Keratinocyte (primary cell): ENCODE measurements at regions not wholly inside any gene's neighbourhood (a gene's known extent, or its start where the extent isn't known, plus 50 kb on each side); places are given as distances from the start of the nearest gene placed in this dataset.
A peak's percentile ranks its signal among the peaks of the same experiment; 100 is the strongest.

Source experiments
- DNase-seq: peaks from one replicate; pipeline ENCODE4 v3.0.0-alpha.2; 2011; ENCODE audit warnings: low read depth, missing footprints, low spot score
- FAIRE-seq: peaks from 2 replicates; lab custom pipeline; 2011; peaks lifted over from hg19 to GRCh38; lab: Jason Lieb, UNC
- H2AFZ ChIP-seq: 2 replicates; pipeline ENCODE4 v1.6.0; 2012; ENCODE audit warnings: low read length, control low read depth, inconsistent platforms; ENCODE audit not compliant: control insufficient read depth
- H3K27ac ChIP-seq: 2 replicates; pipeline ENCODE4 v1.5.1; 2011; ENCODE audit warnings: low read length; ENCODE audit not compliant: control insufficient read depth, insufficient read depth
- H3K27me3 ChIP-seq: 3 replicates; pipeline ENCODE4 v1.6.0; 2011; ENCODE audit warnings: low read length; ENCODE audit not compliant: control insufficient read depth, insufficient read depth; ENCODE audit errors: extremely low read depth
- H3K36me3 ChIP-seq, 2 experiments: 2 replicates in 1 of 2; 3 replicates in 1 of 2; pipeline ENCODE4 v1.5.1; 2011; ENCODE audit warnings: low read length in 2 of 2, mild to moderate bottlenecking in 1 of 2; ENCODE audit not compliant: control insufficient read depth in 2 of 2, insufficient read depth in 2 of 2; ENCODE audit errors: extremely low read depth in 1 of 2
- H3K4me1 ChIP-seq: 3 replicates; pipeline ENCODE4 v1.5.1; 2011; ENCODE audit warnings: low read length; ENCODE audit not compliant: control insufficient read depth, insufficient read depth; ENCODE audit errors: extremely low read depth
- H3K4me2 ChIP-seq: 3 replicates; pipeline ENCODE4 v1.6.0; 2011; ENCODE audit warnings: low read depth, low read length; ENCODE audit not compliant: control insufficient read depth, insufficient read depth; ENCODE audit errors: extremely low read depth
- H3K4me3 ChIP-seq, 3 experiments: fragments of 200-600 bp in 1 of 3; sonication (generic) in 1 of 3; 2 replicates in 2 of 3; 3 replicates in 1 of 3; pipeline ENCODE4 v1.5.1; 2011 to 2016; ENCODE audit warnings: low read length in 3 of 3, mild to moderate bottlenecking in 3 of 3, control low read depth in 2 of 3, inconsistent platforms in 1 of 3, low read depth in 1 of 3, mixed read lengths in 1 of 3, mixed run types in 1 of 3, moderate library complexity in 1 of 3; ENCODE audit not compliant: control insufficient read depth in 2 of 3, insufficient read depth in 2 of 3; ENCODE audit errors: extremely low read depth in 1 of 3
- H3K79me2 ChIP-seq: 2 replicates; pipeline ENCODE4 v1.6.0; 2012; ENCODE audit warnings: low read length; ENCODE audit not compliant: control insufficient read depth, insufficient read depth
- H3K9ac ChIP-seq: 3 replicates; pipeline ENCODE4 v1.6.0; 2011; ENCODE audit warnings: low read length; ENCODE audit not compliant: control insufficient read depth, insufficient read depth; ENCODE audit errors: extremely low read depth
- H3K9me1 ChIP-seq: 3 replicates; pipeline ENCODE4 v1.6.0; 2011; ENCODE audit warnings: low read length; ENCODE audit not compliant: control insufficient read depth, insufficient read depth; ENCODE audit errors: extremely low read depth
- H3K9me3 ChIP-seq: 2 replicates; pipeline ENCODE4 v1.5.1; 2012; ENCODE audit warnings: low read depth, low read length; ENCODE audit not compliant: control insufficient read depth
- H4K20me1 ChIP-seq: 3 replicates; pipeline ENCODE4 v1.6.0; 2011; ENCODE audit warnings: low read length; ENCODE audit not compliant: control insufficient read depth, insufficient read depth; ENCODE audit errors: extremely low read depth
- EZH2 ChIP-seq: IDR thresholded peaks from one replicate; pipeline ENCODE4 v1.6.1; 2012; ENCODE audit warnings: inconsistent platforms, mild to moderate bottlenecking, low read length, moderate library complexity
- dilution Hi-C: fragments of 300-500 bp; cut with MboI; formaldehyde crosslinking; loops from one replicate; pipeline ENCODE4 v1.7.0; 2020; ENCODE audit warnings: low sequenced_read_pairs; ENCODE audit not compliant: extremely low pct_ligation_motif_present
- TF ChIP-seq, protein P1 (sequence below), 3 experiments: IDR thresholded peaks in 1 of 3; conservative IDR thresholded peaks in 1 of 3; optimal IDR thresholded peaks in 1 of 3; 2 replicates in 2 of 3; 3 replicates in 1 of 3; pipeline versions ENCODE3 to v1.5.1; 2011; ENCODE audit warnings: low read length in 3 of 3, mild to moderate bottlenecking in 3 of 3, moderate library complexity in 2 of 3, control low read depth in 1 of 3, inconsistent platforms in 1 of 3; ENCODE audit not compliant: insufficient read depth in 2 of 3; ENCODE audit errors: extremely low read depth in 1 of 3

DNA sequence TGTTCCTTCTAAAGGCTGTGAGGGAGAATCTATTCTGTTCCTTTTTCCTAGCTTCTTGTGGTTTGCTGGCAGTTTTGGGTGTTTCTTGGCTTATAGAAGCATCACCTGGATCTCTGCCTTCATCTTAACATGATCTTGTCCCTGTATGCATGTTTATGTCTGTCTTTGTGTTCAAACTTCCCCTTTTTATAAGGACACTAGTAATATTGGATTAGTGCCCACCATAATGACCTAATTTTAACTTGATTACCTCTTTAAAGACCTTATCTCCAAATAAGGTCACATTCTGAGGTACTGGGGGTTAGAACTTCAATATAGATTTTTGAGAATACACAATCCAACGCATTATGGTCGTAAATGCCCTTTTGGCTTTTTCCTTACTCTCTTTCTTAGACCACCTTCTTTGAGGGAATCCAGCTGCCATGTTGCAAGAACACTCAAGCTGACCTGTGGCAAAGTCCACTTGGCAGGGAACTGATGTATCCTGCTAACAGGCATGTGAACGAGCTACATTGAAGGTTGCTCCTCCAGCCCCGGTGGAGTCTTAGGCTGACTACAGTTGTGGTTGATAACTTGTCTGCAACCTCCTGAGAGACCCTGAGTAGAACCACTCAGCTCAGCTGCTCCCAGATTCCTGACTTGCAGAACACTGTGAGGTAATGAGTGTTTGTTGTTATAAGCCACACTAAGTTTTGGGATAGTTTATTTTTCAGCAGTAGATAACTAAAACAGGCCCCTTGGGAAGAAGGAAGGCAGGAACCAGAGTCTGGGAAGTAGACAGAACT lies 127.1 kb upstream of the OR9Q1 start:
- no peak for DNase-seq
- H2AFZ ChIP-seq, result no peak overlapping the region
- dilution Hi-C loops, result no loop called here
- H3K9me1 ChIP-seq, result no peaks in the 10 kb centered on the region
- H4K20me1 ChIP-seq, result no peaks in the 10 kb centered on the region
- no peak for TF ChIP-seq EZH2
- TF ChIP-seq, protein P1, sequence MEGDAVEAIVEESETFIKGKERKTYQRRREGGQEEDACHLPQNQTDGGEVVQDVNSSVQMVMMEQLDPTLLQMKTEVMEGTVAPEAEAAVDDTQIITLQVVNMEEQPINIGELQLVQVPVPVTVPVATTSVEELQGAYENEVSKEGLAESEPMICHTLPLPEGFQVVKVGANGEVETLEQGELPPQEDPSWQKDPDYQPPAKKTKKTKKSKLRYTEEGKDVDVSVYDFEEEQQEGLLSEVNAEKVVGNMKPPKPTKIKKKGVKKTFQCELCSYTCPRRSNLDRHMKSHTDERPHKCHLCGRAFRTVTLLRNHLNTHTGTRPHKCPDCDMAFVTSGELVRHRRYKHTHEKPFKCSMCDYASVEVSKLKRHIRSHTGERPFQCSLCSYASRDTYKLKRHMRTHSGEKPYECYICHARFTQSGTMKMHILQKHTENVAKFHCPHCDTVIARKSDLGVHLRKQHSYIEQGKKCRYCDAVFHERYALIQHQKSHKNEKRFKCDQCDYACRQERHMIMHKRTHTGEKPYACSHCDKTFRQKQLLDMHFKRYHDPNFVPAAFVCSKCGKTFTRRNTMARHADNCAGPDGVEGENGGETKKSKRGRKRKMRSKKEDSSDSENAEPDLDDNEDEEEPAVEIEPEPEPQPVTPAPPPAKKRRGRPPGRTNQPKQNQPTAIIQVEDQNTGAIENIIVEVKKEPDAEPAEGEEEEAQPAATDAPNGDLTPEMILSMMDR (optimal IDR thresholded peaks at IDR 0.05 in 1 of 3, IDR thresholded peaks at IDR 0.05 in 1 of 3, conservative IDR thresholded peaks at IDR 0.05 in 1 of 3; ENCODE audit: extremely low read depth in 1 of 3, insufficient read depth in 2 of 3, low read length in 3 of 3), result no peak
- H3K9ac ChIP-seq, result no peak overlapping the region
- H3K4me3 ChIP-seq, result no peak overlapping the region
- peaks cover 29% of the 10 kb centered on the region for H3K4me1 ChIP-seq
- H3K79me2 ChIP-seq, result no peaks in the 10 kb centered on the region
- no peaks in the 10 kb centered on the region for H3K36me3 ChIP-seq
- FAIRE-seq, result no peak
- no peaks in the 10 kb centered on the region for H3K27me3 ChIP-seq
- no peak overlapping the region for H3K4me2 ChIP-seq
- H3K27ac ChIP-seq, result no peak overlapping the region
- H3K9me3 ChIP-seq, result no peaks in the 10 kb centered on the region

DNA sequence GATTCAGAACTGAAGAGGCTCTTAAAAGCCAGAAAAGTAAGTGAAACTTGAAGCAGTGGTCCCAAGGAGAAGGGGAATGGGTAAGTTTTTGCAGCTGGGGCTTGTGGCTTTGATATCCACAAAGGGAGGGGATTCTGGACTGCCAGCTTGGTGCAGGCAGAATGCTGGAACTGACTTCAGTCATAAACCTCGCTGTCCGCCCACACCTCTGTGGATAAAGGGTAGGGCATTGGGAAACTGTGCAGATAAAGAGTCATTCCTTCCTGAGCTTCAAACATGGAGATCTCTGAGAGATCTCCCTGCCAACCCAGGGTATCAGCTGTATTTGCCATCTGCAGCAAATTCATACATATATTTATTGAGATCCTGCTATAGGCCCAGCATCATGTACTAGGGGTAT lies 124.3 kb upstream of the OR9Q1 start:
- Histone ChIP-seq H3K36me3 (no peaks in the 10 kb centered on the region), H3K4me1 (peaks cover 57% of the 10 kb centered on the region), H3K4me2 (no peak overlapping the region), H3K27me3 (no peaks in the 10 kb centered on the region), H2AFZ (peak overlapping the region; percentile 5), H4K20me1 (no peaks in the 10 kb centered on the region), H3K4me3 (no peak overlapping the region), H3K9ac (no peak overlapping the region), H3K79me2 (no peaks in the 10 kb centered on the region), H3K9me1 (peaks cover 5% of the 10 kb centered on the region), H3K27ac (no peak overlapping the region), H3K9me3 (no peaks in the 10 kb centered on the region)
- no peak for DNase-seq
- no peak for FAIRE-seq
- dilution Hi-C loops, result no loop called here
- no peak for TF ChIP-seq EZH2
- TF ChIP-seq, protein P1 (optimal IDR thresholded peaks at IDR 0.05 in 1 of 3, IDR thresholded peaks at IDR 0.05 in 1 of 3, conservative IDR thresholded peaks at IDR 0.05 in 1 of 3; ENCODE audit: extremely low read depth in 1 of 3, insufficient read depth in 2 of 3, low read length in 3 of 3), result no peak
